Caco-2 (cell line): ENCODE measurements at regions not wholly inside any gene's neighbourhood (a gene's known extent, or its start where the extent isn't known, plus 50 kb on each side); places are given as distances from the start of the nearest gene placed in this dataset.

Experiments used
- BruUV-seq: library from RNA; stranded (reverse); fragments of 400-500 nt; replicated peaks from 2 replicates; lab custom pipeline; 2021; lab: Mats Ljungman, UMichigan
- CTCF ChIA-PET: fragments of 300-600 bp; sonication (Branson Sonifier 250); formaldehyde crosslinking; loops from one replicate; lab custom pipeline; 2022; ENCODE audit warnings: antibody characterized with exemption; lab: Charles Lee
- POLR2A ChIA-PET: fragments of 300-600 bp; sonication (Branson Sonifier 250); formaldehyde crosslinking; loops from one replicate; lab custom pipeline; 2022; ENCODE audit warnings: antibody characterized with exemption; lab: Charles Lee
- DNase-seq, 2 experiments: peaks; one replicate each; pipeline versions ENCODE4 v3.0.0 to v3.0.0-alpha.2; 2020 to 2022
- H3K27me3 ChIP-seq: replicated peaks from 2 replicates; pipeline ENCODE4 v1.6.0; 2011; ENCODE audit warnings: low read length; ENCODE audit not compliant: control insufficient read depth, insufficient read depth
- H3K36me3 ChIP-seq: 2 replicates; pipeline ENCODE4 v1.5.1; 2011; ENCODE audit warnings: low read length; ENCODE audit not compliant: control insufficient read depth, insufficient read depth
- H3K4me1 ChIP-seq: fragments of 250-450 bp; sonication (Bioruptor Pico); 2 replicates; pipeline ENCODE4 v1.5.1; 2020; ENCODE audit warnings: mild to moderate bottlenecking
- H3K4me3 ChIP-seq: 2 replicates; pipeline ENCODE4 v1.5.1; 2011; ENCODE audit warnings: low read depth, mild to moderate bottlenecking, control low read depth, low read length
- H3K9me3 ChIP-seq: fragments of 250-450 bp; sonication (Bioruptor Pico); 2 replicates; pipeline ENCODE4 v1.5.1; 2020; ENCODE audit warnings: mild to moderate bottlenecking, moderate library complexity
- H3K27ac Mint-ChIP-seq: one replicate; pipeline ENCODE4 v1.8.0; 2022; ENCODE audit warnings: mixed read lengths; ENCODE audit not compliant: unreplicated experiment
- H3K27me3 Mint-ChIP-seq: one replicate; pipeline ENCODE4 v1.8.0; 2022; ENCODE audit warnings: mixed read lengths; ENCODE audit not compliant: insufficient read depth, unreplicated experiment
- H3K36me3 Mint-ChIP-seq: one replicate; pipeline ENCODE4 v1.8.0; 2022; ENCODE audit warnings: mild to moderate bottlenecking, mixed read lengths; ENCODE audit not compliant: insufficient read depth, unreplicated experiment
- H3K4me1 Mint-ChIP-seq: one replicate; pipeline ENCODE4 v1.8.0; 2022; ENCODE audit warnings: low read depth, mixed read lengths; ENCODE audit not compliant: unreplicated experiment
- H3K4me3 Mint-ChIP-seq: one replicate; pipeline ENCODE4 v1.8.0; 2022; ENCODE audit warnings: mild to moderate bottlenecking, moderate library complexity, mixed read lengths; ENCODE audit not compliant: unreplicated experiment
- H3K9me3 Mint-ChIP-seq: one replicate; pipeline ENCODE4 v1.8.0; 2022; ENCODE audit warnings: mixed read lengths; ENCODE audit not compliant: unreplicated experiment
- intact Hi-C: fragments of 100-400 bp; cut with micrococcal nuclease; formaldehyde crosslinking; loops from one replicate; pipeline ENCODE4 v1.10.0; 2022; ENCODE audit not compliant: unreplicated experiment
- TF ChIP-seq, protein P1 (sequence below), 2 experiments: fragments of 200-600 bp in 1 of 2; IDR thresholded peaks; 1 replicate in 1 of 2; 2 replicates in 1 of 2; pipeline versions ENCODE4 v1.5.1 to v1.8.0; 2011 to 2022; ENCODE audit warnings: antibody characterized with exemption in 1 of 2, control low read depth in 1 of 2, inconsistent platforms in 1 of 2, low read depth in 1 of 2, low read length in 1 of 2, mild to moderate bottlenecking in 1 of 2, moderate library complexity in 1 of 2; ENCODE audit not compliant: insufficient read depth in 1 of 2, severe bottlenecking in 1 of 2, unreplicated experiment in 1 of 2

- no TSS peak for BruUV-seq
- ChIA-PET CTCF (no interaction called here), POLR2A (no interaction called here)
- Mint-ChIP-seq H3K9me3 (no peaks in the 10 kb centered on the region), H3K36me3 (no peaks in the 10 kb centered on the region), H3K27me3 (no peaks in the 10 kb centered on the region), H3K27ac (no peak overlapping the region), H3K4me1 (no peaks in the 10 kb centered on the region), H3K4me3 (no peak overlapping the region)
- Histone ChIP-seq H3K27me3 (no peaks in the 10 kb centered on the region), H3K36me3 (no peaks in the 10 kb centered on the region), H3K4me1 (no peaks in the 10 kb centered on the region), H3K4me3 (no peak overlapping the region), H3K9me3 (no peaks in the 10 kb centered on the region)
- intact Hi-C loops, result no loop called here
- TF ChIP-seq, protein P1, sequence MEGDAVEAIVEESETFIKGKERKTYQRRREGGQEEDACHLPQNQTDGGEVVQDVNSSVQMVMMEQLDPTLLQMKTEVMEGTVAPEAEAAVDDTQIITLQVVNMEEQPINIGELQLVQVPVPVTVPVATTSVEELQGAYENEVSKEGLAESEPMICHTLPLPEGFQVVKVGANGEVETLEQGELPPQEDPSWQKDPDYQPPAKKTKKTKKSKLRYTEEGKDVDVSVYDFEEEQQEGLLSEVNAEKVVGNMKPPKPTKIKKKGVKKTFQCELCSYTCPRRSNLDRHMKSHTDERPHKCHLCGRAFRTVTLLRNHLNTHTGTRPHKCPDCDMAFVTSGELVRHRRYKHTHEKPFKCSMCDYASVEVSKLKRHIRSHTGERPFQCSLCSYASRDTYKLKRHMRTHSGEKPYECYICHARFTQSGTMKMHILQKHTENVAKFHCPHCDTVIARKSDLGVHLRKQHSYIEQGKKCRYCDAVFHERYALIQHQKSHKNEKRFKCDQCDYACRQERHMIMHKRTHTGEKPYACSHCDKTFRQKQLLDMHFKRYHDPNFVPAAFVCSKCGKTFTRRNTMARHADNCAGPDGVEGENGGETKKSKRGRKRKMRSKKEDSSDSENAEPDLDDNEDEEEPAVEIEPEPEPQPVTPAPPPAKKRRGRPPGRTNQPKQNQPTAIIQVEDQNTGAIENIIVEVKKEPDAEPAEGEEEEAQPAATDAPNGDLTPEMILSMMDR (IDR thresholded peaks at IDR 0.05; ENCODE audit: insufficient read depth in 1 of 2, low read depth in 1 of 2, low read length in 1 of 2, severe bottlenecking in 1 of 2, unreplicated experiment in 1 of 2), result no peak
- no peak for DNase-seq
Measured at GRCh38 chr6:81049425-81050042, 702.9 kb downstream of the TENT5A start.

GRCh38 chr6:81031416-81031815 lies 721.1 kb downstream of the TENT5A start:
- POLR2A ChIA-PET, result interaction anchor here (0.6 kb wide), 1 partner anchor 720 kb away, joined by 3 read pairs; no protein-coding TSS in a partner anchor

GRCh38 chr6:81026041-81026553 lies 726.4 kb downstream of the TENT5A start:
- H3K27me3 ChIP-seq, result no peaks in the 10 kb centered on the region
- Mint-ChIP-seq H3K36me3 (no peaks in the 10 kb centered on the region), H3K27ac (no peak overlapping the region), H3K27me3 (no peaks in the 10 kb centered on the region), H3K9me3 (peaks cover 8% of the 10 kb centered on the region), H3K4me3 (no peak overlapping the region), H3K4me1 (no peaks in the 10 kb centered on the region)
- no peak for DNase-seq
- H3K36me3 ChIP-seq, result no peaks in the 10 kb centered on the region
- no TSS peak for BruUV-seq
- H3K9me3 ChIP-seq, result peaks cover 7% of the 10 kb centered on the region
- intact Hi-C loops, result no loop called here
- POLR2A ChIA-PET, result no interaction called here
- TF ChIP-seq, protein P1 (IDR thresholded peaks at IDR 0.05; ENCODE audit: insufficient read depth in 1 of 2, low read depth in 1 of 2, low read length in 1 of 2, severe bottlenecking in 1 of 2, unreplicated experiment in 1 of 2), result no peak
- H3K4me3 ChIP-seq, result no peak overlapping the region
- CTCF ChIA-PET, result no interaction called here
- H3K4me1 ChIP-seq, result no peaks in the 10 kb centered on the region

More at GRCh38 chr6:81031416-81031815, 721.1 kb downstream of the TENT5A start:
- Histone ChIP-seq H3K4me1 (no peaks in the 10 kb centered on the region), H3K36me3 (no peaks in the 10 kb centered on the region), H3K4me3 (no peak overlapping the region), H3K9me3 (no peaks in the 10 kb centered on the region), H3K27me3 (no peaks in the 10 kb centered on the region)
- DNase-seq, result no peak
- CTCF ChIA-PET, result no interaction called here
- H3K27me3 Mint-ChIP-seq, result no peaks in the 10 kb centered on the region
- H3K4me3 Mint-ChIP-seq, result no peak overlapping the region
- intact Hi-C loops, result no loop called here
- H3K4me1 Mint-ChIP-seq, result no peaks in the 10 kb centered on the region
- H3K9me3 Mint-ChIP-seq, result no peaks in the 10 kb centered on the region
- no peaks in the 10 kb centered on the region for H3K36me3 Mint-ChIP-seq
- BruUV-seq, result no TSS peak
- TF ChIP-seq, protein P1 (IDR thresholded peaks at IDR 0.05; ENCODE audit: insufficient read depth in 1 of 2, low read depth in 1 of 2, low read length in 1 of 2, severe bottlenecking in 1 of 2, unreplicated experiment in 1 of 2), result no peak
- H3K27ac Mint-ChIP-seq, result no peak overlapping the region
